ENCODE measurements at regions not wholly inside any gene's neighbourhood (a gene's known extent, or its start where the extent isn't known, plus 50 kb on each side); places are given as distances from the start of the nearest gene placed in this dataset.

DNA sequence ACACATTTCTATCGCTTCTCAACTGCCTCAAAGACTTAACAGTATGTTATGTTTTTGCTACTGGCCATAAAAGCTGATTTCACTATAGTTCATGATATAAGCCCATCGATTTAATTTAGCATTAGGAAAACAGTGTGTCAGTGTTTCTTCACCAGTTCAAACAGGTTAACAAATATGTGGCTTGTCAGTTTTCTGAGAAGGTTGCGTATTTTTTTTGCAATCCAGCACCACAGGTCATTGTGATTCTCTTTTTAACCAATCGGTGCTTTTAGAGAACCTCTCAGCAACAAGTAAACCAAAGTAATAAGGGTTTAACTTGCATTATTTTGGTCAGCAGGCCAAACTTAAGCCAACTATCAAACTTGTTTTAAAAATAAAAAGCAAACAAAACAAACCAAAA is 409.6 kb downstream of the NFIB start:
- Mint-ChIP-seq H3K4me3 (ENCODE audit: unreplicated experiment) (no peak overlapping the region), H3K9me3 (ENCODE audit: unreplicated experiment) (no peaks in the 10 kb centered on the region), H3K36me3 (ENCODE audit: unreplicated experiment) (no peaks in the 10 kb centered on the region), H3K27me3 (ENCODE audit: unreplicated experiment) (no peaks in the 10 kb centered on the region), H3K27ac (ENCODE audit: unreplicated experiment) (no peak overlapping the region), H3K4me1 (ENCODE audit: low read depth, unreplicated experiment) (no peaks in the 10 kb centered on the region)
- TF ChIP-seq, protein P1, sequence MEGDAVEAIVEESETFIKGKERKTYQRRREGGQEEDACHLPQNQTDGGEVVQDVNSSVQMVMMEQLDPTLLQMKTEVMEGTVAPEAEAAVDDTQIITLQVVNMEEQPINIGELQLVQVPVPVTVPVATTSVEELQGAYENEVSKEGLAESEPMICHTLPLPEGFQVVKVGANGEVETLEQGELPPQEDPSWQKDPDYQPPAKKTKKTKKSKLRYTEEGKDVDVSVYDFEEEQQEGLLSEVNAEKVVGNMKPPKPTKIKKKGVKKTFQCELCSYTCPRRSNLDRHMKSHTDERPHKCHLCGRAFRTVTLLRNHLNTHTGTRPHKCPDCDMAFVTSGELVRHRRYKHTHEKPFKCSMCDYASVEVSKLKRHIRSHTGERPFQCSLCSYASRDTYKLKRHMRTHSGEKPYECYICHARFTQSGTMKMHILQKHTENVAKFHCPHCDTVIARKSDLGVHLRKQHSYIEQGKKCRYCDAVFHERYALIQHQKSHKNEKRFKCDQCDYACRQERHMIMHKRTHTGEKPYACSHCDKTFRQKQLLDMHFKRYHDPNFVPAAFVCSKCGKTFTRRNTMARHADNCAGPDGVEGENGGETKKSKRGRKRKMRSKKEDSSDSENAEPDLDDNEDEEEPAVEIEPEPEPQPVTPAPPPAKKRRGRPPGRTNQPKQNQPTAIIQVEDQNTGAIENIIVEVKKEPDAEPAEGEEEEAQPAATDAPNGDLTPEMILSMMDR (IDR thresholded peaks at IDR 0.05; ENCODE audit: partially characterized antibody, unreplicated experiment), result no peak
- no peak for DNase-seq

DNA sequence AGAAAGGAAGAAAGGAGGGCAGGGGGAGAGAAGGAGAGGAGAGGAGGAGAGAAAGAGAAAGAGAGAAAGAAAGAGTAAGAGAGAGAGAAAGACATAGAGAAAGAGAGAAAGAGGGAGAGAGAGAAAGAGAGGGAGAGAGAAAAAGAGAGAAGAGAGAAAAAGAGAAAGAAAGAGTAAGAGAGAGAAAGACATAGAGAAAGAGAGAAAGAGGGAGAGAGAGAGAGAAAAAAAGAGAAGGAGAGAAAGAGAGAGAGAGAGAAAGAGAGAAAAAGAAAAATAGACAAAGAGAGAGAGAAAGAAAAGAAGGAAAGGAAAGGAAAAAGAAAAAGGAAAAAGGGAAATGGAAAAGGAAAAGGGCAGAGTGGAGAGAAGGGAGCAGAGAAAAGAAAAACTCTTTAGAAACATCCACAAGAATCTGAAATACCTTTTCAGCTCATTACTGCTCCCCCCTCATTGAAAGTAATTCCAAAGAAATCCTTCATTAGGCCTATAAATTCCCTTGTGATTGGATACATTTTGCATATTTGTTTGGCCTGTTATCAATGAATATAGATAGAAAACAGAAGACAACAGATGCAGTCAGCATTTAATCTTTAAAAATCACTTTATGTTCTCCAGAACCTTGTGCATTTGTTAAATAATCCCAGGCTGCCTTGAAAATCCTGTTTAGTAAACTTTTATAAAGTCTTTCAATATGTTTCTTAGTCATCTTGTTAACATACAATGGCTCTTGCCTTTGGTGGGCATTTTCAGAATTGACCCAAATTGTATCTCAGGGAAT is 411.5 kb downstream of the NFIB start:
- Mint-ChIP-seq H3K36me3 (ENCODE audit: unreplicated experiment) (no peaks in the 10 kb centered on the region), H3K4me1 (ENCODE audit: low read depth, unreplicated experiment) (no peaks in the 10 kb centered on the region), H3K9me3 (ENCODE audit: unreplicated experiment) (no peaks in the 10 kb centered on the region), H3K27me3 (ENCODE audit: unreplicated experiment) (no peaks in the 10 kb centered on the region), H3K27ac (ENCODE audit: unreplicated experiment) (no peak overlapping the region), H3K4me3 (ENCODE audit: unreplicated experiment) (no peak overlapping the region)
- TF ChIP-seq, protein P1 (IDR thresholded peaks at IDR 0.05; ENCODE audit: partially characterized antibody, unreplicated experiment), result no peak
- no peak for DNase-seq

DNA sequence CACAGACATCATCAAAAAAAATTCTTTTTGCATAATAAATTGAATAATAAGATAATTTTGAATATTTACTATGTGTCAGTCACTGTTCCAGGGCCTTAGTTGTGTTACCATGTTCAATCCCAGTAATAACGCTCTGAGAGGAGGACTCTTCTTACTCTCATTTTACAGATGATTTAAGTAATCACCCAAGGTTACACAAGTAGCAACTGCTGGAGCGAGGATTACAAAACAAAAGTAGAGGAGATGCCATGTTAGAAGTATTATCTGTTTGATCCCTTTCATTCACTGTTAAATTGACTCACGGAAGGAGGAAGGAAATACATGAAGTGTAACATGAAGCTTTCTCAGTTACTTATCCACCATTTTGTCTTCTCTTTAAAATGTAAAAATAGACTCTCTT is 412.8 kb downstream of the NFIB start:
- Mint-ChIP-seq H3K27ac (ENCODE audit: unreplicated experiment) (no peak overlapping the region), H3K4me3 (ENCODE audit: unreplicated experiment) (no peak overlapping the region), H3K27me3 (ENCODE audit: unreplicated experiment) (no peaks in the 10 kb centered on the region), H3K9me3 (ENCODE audit: unreplicated experiment) (no peaks in the 10 kb centered on the region), H3K4me1 (ENCODE audit: low read depth, unreplicated experiment) (no peaks in the 10 kb centered on the region), H3K36me3 (ENCODE audit: unreplicated experiment) (no peaks in the 10 kb centered on the region)
- DNase-seq, result no peak
- TF ChIP-seq, protein P1 (IDR thresholded peaks at IDR 0.05; ENCODE audit: partially characterized antibody, unreplicated experiment), result no peak

DNA sequence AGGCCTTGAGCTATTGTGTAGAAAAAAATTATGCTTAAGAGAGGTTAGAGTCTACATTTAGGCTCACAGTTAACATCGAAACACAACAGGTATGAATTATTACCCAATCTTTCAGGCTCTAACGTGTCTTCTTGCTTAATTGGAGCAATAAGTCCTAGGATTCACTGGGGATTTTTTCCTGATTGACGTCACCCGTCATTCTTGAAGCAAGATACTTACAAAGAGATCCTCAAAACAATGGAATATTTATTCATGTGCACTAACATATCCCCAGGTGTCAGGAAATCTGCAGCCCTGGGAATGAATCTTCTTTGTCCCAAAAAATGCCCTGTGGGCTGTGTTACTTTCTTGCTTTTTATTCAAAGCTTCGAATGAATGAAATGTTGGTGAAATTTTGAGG is 413.5 kb downstream of the NFIB start:
- TF ChIP-seq, protein P1 (IDR thresholded peaks at IDR 0.05; ENCODE audit: partially characterized antibody, unreplicated experiment), result no peak
- Mint-ChIP-seq H3K27ac (ENCODE audit: unreplicated experiment) (no peak overlapping the region), H3K4me3 (ENCODE audit: unreplicated experiment) (no peak overlapping the region), H3K36me3 (ENCODE audit: unreplicated experiment) (no peaks in the 10 kb centered on the region), H3K4me1 (ENCODE audit: low read depth, unreplicated experiment) (no peaks in the 10 kb centered on the region), H3K9me3 (ENCODE audit: unreplicated experiment) (no peaks in the 10 kb centered on the region), H3K27me3 (ENCODE audit: unreplicated experiment) (no peaks in the 10 kb centered on the region)
- DNase-seq, result no peak

DNA sequence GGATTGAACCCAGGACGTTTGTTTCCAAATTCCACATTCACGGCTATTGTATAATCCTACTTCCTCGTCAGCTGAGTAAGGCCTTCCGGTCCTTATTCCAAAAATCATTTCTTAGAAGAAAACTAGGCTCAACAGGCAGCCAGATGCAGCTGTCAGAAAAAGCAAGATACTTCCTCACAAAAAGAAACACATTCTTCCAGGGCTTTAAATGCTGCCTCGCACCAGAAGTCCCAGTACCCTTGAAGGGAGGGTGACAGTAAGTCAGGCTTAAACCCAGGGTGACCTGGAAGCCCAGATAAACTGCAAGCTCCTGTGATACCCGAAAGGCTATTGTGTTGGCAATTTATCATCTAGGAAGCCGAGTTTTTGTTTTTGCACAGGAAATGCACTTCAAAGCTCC is 414.0 kb downstream of the NFIB start:
- H3K36me3 Mint-ChIP-seq (ENCODE audit: unreplicated experiment), result no peaks in the 10 kb centered on the region
- H3K4me3 Mint-ChIP-seq (ENCODE audit: unreplicated experiment), result no peak overlapping the region
- H3K4me1 Mint-ChIP-seq (ENCODE audit: low read depth, unreplicated experiment), result no peaks in the 10 kb centered on the region
- no peaks in the 10 kb centered on the region for H3K9me3 Mint-ChIP-seq (ENCODE audit: unreplicated experiment)
- DNase-seq, result no peak
- no peak overlapping the region for H3K27ac Mint-ChIP-seq (ENCODE audit: unreplicated experiment)
- TF ChIP-seq, protein P1 (IDR thresholded peaks at IDR 0.05; ENCODE audit: partially characterized antibody, unreplicated experiment), result no peak
- H3K27me3 Mint-ChIP-seq (ENCODE audit: unreplicated experiment), result no peaks in the 10 kb centered on the region
